RWPE1 (cell line): ENCODE measurements at regions not wholly inside any gene's neighbourhood (a gene's known extent, or its start where the extent isn't known, plus 50 kb on each side); places are given as distances from the start of the nearest gene placed in this dataset.

Experiments
- CTCF ChIA-PET: fragments of 350-600 bp; sonication (Branson Sonifier 250); formaldehyde crosslinking; extraction: SDS; loops from one replicate; lab custom pipeline; 2021; lab: Yijun Ruan, JAX
- POLR2A ChIA-PET: fragments of 400-600 bp; formaldehyde crosslinking; extraction: SDS; loops from one replicate; lab custom pipeline; 2020; ENCODE audit warnings: antibody characterized with exemption; ENCODE audit not compliant: low non-redundant PET; lab: Yijun Ruan, JAX
- DNase-seq: peaks from one replicate; pipeline ENCODE4 v3.0.0; 2012; ENCODE audit warnings: low spot score
- H3K27ac ChIP-seq: fragments of 450-650 bp; 2 replicates; pipeline ENCODE4 v1.5.1; 2017
- CTCF ChIP-seq: fragments of 450-650 bp; conservative IDR thresholded peaks from 2 replicates; pipeline ENCODE4 v1.5.1; 2017; ENCODE audit warnings: low read depth, mild to moderate bottlenecking

GRCh38 chr2:239570216-239570925 is 169.6 kb upstream of the HDAC4 start:
- no peak for TF ChIP-seq CTCF
- POLR2A ChIA-PET: no interaction called here

GRCh38 chr2:239569401-239570090 is 168.7 kb upstream of the HDAC4 start:
- H3K27ac ChIP-seq: no peak overlapping the region
- no peak for TF ChIP-seq CTCF
- no peak for DNase-seq
- ChIA-PET CTCF (interaction anchor here (0.6 kb wide), 1 partner anchor 69 kb away, joined by 4 read pairs; no protein-coding TSS in a partner anchor), POLR2A (no interaction called here)

More at GRCh38 chr2:239570216-239570925, 169.6 kb upstream of the HDAC4 start:
- CTCF ChIA-PET: interaction anchor here (0.6 kb wide), 2 partner anchors 12 to 70 kb away, joined by 3 to 4 read pairs; no protein-coding TSS in a partner anchor
- DNase-seq: no peak
- no peak overlapping the region for H3K27ac ChIP-seq

GRCh38 chr2:239568601-239569000 is 167.8 kb upstream of the HDAC4 start:
- no peak overlapping the region for H3K27ac ChIP-seq
- no peak for TF ChIP-seq CTCF
- ChIA-PET CTCF (no interaction called here), POLR2A (no interaction called here)
- no peak for DNase-seq

- TF ChIP-seq CTCF: no peak
- ChIA-PET CTCF (no interaction called here), POLR2A (no interaction called here)
- DNase-seq: no peak
- H3K27ac ChIP-seq: no peak overlapping the region
Observed at GRCh38 chr2:239567786-239568185, 167.0 kb upstream of the HDAC4 start.

- no peak overlapping the region for H3K27ac ChIP-seq
- CTCF ChIA-PET: interaction anchor here (0.6 kb wide), 1 partner anchor 159 kb away, joined by 3 read pairs; no protein-coding TSS in a partner anchor
- TF ChIP-seq CTCF: no peak
- POLR2A ChIA-PET: no interaction called here
- no peak for DNase-seq
Observed at GRCh38 chr2:239566995-239567568, 166.3 kb upstream of the HDAC4 start.

GRCh38 chr2:239566162-239566994 is 165.6 kb upstream of the HDAC4 start:
- ChIA-PET POLR2A (no interaction called here), CTCF (interaction anchor here (0.6 kb wide), 1 partner anchor 160 kb away, joined by 3 read pairs; no protein-coding TSS in a partner anchor)
- no peak for DNase-seq
- H3K27ac ChIP-seq: no peak overlapping the region
- no peak for TF ChIP-seq CTCF
